NT2/D1 (cell line): ENCODE measurements at regions not wholly inside any gene's neighbourhood (a gene's known extent, or its start where the extent isn't known, plus 50 kb on each side); places are given as distances from the start of the nearest gene placed in this dataset.

Source experiments
- DNase-seq: peaks from one replicate; pipeline ENCODE4 v3.0.0-alpha.2; 2011; ENCODE audit warnings: low read depth, low spot score
- H3K27me3 ChIP-seq: 2 replicates; pipeline ENCODE4 v1.6.0; 2011; ENCODE audit warnings: mild to moderate bottlenecking; ENCODE audit not compliant: insufficient read length, insufficient read depth
- H3K36me3 ChIP-seq: 2 replicates; pipeline ENCODE4 v1.6.1; 2011; ENCODE audit warnings: mild to moderate bottlenecking, low read length, mixed read lengths; ENCODE audit not compliant: insufficient read depth, insufficient read length
- H3K4me1 ChIP-seq: 2 replicates; pipeline ENCODE4 v1.5.1; 2011; ENCODE audit not compliant: insufficient read depth, insufficient read length
- H3K4me3 ChIP-seq: 2 replicates; pipeline ENCODE4 v1.5.1; 2011; ENCODE audit warnings: low read depth; ENCODE audit not compliant: insufficient read length
- H3K9ac ChIP-seq: 2 replicates; pipeline ENCODE4 v1.6.0; 2011; ENCODE audit warnings: low read depth; ENCODE audit not compliant: insufficient read length
- H3K9me3 ChIP-seq: 2 replicates; pipeline ENCODE4 v1.5.1; 2011; ENCODE audit warnings: mild to moderate bottlenecking, low read length; ENCODE audit not compliant: insufficient read depth
- SUZ12 ChIP-seq: IDR thresholded peaks from 2 replicates; pipeline ENCODE4 v1.6.1; 2011; ENCODE audit not compliant: insufficient read length, insufficient read depth; ENCODE audit errors: extremely low read depth
- YY1 ChIP-seq: IDR thresholded peaks from 2 replicates; pipeline ENCODE4 v1.6.1; 2011; ENCODE audit not compliant: insufficient read length, insufficient read depth
- ZNF274 ChIP-seq: IDR thresholded peaks from 2 replicates; pipeline ENCODE4 v1.6.1; 2011; ENCODE audit warnings: mild to moderate bottlenecking, low read depth, low read length

DNA sequence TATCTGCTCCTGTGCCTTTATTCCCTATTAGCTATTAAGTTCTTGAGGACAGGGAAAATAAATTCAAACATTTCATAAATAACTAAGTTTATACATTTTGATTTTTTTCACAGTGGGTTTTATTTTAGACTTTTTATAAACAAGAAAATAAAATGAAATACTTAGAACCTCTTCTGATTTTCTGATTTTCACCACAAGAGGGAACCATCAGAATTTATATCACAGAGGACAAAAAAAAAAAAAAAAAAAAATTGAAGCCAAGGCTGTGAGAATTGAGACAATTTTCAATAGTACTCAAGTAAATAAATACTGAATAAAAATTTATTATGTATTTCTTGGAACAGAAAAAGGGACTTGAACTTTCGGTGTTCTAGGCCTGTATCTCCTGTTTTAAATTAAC, 288.1 kb downstream of the SH3BGRL start:
- no peak for TF ChIP-seq SUZ12
- TF ChIP-seq YY1, result no peak
- no peak for TF ChIP-seq ZNF274
- no peak overlapping the region for H3K9ac ChIP-seq
- no peaks in the 10 kb centered on the region for H3K9me3 ChIP-seq
- H3K4me3 ChIP-seq, result no peak overlapping the region
- no peaks in the 10 kb centered on the region for H3K36me3 ChIP-seq
- peak; percentile 5 for DNase-seq
- no peaks in the 10 kb centered on the region for H3K4me1 ChIP-seq
- H3K27me3 ChIP-seq, result no peaks in the 10 kb centered on the region

DNA sequence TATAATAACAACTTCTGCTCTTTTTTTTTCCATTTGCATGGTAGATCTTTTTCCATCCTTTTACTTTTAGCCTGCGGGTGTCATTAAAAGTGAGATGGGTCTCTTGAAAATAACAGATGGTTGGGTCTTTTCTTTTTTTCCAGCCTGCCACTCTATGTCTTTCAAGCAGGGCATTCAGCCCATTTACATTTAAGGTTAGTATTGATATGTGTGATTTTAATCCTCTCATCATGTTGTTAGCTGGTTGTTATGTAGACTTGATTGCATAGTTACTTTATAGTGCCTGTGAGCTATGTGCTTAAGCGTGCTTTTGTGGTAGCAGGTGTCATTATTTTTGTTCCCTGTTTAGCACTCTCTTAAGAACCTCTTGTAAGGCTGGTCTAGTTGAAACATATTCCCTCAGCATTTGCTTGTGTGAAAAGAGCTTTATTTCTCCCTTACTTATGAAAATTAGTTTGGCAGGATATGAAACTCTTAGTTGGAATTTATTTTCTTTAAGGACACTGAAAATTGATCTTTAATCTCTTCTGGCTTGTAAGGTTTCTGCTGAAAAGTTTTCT, 326.1 kb downstream of the SH3BGRL start:
- no peak overlapping the region for H3K4me3 ChIP-seq
- H3K36me3 ChIP-seq, result no peaks in the 10 kb centered on the region
- TF ChIP-seq YY1 (no peak), ZNF274 (no peak), SUZ12 (no peak)
- no peaks in the 10 kb centered on the region for H3K27me3 ChIP-seq
- no peaks in the 10 kb centered on the region for H3K9me3 ChIP-seq
- no peak for DNase-seq
- H3K4me1 ChIP-seq, result no peaks in the 10 kb centered on the region
- H3K9ac ChIP-seq, result no peak overlapping the region

GRCh38 chrX:81537723-81538122, 335.8 kb downstream of the SH3BGRL start:
- TF ChIP-seq SUZ12, result no peak
- no peak for TF ChIP-seq YY1
- no peak for TF ChIP-seq ZNF274
- H3K27me3 ChIP-seq, result no peaks in the 10 kb centered on the region
- H3K4me1 ChIP-seq, result no peaks in the 10 kb centered on the region
- H3K36me3 ChIP-seq, result no peaks in the 10 kb centered on the region
- DNase-seq, result no peak
- H3K9me3 ChIP-seq, result no peaks in the 10 kb centered on the region; the same call in 1 of the 2 replicates
- no peak overlapping the region for H3K4me3 ChIP-seq
- no peak overlapping the region for H3K9ac ChIP-seq

DNA sequence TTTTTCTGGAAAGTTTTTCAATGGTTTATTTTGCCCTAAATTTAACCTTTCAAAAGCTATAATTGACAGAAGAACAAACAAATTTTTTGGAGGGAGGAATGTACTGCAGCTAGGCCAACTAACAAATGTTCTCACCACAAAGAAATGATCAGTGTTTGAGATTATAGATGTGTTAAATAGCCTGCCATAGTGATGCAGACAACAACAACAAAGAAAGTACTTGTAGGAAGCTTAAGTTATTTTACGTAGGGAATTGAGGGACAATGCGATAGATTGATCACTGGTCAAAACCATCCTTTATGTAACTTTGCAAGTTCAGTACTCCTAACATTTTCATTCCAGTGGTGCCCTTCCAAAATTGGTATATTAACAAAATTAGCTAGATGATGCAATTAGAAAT, 340.4 kb downstream of the SH3BGRL start:
- H3K4me3 ChIP-seq, result no peak overlapping the region
- H3K9me3 ChIP-seq, result peaks cover 12% of the 10 kb centered on the region
- TF ChIP-seq SUZ12, result no peak
- no peak for TF ChIP-seq YY1
- no peak for TF ChIP-seq ZNF274
- H3K4me1 ChIP-seq, result no peaks in the 10 kb centered on the region
- H3K27me3 ChIP-seq, result no peaks in the 10 kb centered on the region
- H3K9ac ChIP-seq, result no peak overlapping the region
- peak; percentile 32 for DNase-seq
- no peaks in the 10 kb centered on the region for H3K36me3 ChIP-seq

DNA sequence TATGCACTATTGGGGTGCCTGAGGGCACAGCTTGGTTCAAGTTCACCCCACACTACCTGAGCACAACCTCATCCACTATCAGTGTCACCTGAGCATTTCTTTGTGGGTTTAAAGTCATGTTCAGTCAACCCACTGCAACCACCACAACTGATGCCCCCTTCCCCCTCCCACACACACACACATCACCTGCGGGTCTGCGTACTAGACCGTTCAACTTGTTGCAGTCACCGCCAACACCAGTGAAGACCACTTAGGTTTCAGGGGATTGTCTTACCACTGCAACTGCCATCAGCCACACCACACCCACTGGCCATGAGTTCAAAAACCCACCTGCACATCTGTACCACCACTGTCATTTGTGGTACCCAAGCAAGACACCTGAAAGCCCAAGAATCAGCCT, 355.0 kb downstream of the SH3BGRL start:
- peaks cover 5% of the 10 kb centered on the region; the same call in 1 of the 2 replicates for H3K9me3 ChIP-seq
- no peak overlapping the region for H3K4me3 ChIP-seq
- no peak for TF ChIP-seq YY1
- TF ChIP-seq ZNF274, result no peak
- no peak for TF ChIP-seq SUZ12
- no peak overlapping the region for H3K9ac ChIP-seq
- no peaks in the 10 kb centered on the region for H3K4me1 ChIP-seq
- no peaks in the 10 kb centered on the region for H3K27me3 ChIP-seq
- DNase-seq, result no peak
- H3K36me3 ChIP-seq, result no peaks in the 10 kb centered on the region

DNA sequence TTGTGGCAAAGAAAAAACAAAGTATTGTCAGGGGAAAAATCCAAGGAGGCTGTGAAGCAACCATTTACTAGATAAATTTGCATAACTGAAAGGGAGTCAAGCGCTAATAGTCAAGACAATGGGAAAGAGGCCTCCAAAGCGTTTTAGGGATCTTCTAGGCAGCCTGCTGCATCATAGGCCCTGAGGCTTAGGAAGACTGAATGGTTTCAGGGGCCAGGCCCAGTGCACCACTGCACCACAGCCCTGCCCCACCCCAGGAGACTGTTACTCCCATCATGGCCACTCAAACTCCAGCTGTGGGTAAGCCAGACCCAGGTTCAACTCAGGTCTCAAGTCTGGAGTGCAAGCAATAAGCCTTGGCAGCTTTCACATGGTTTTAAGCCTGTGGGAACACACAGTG, 362.9 kb downstream of the SH3BGRL start:
- TF ChIP-seq SUZ12, result no peak
- no peak for TF ChIP-seq YY1
- TF ChIP-seq ZNF274, result no peak

GRCh38 chrX:81577028-81577427, 375.1 kb downstream of the SH3BGRL start:
- no peak for DNase-seq
- TF ChIP-seq YY1, result no peak
- no peak for TF ChIP-seq ZNF274
- no peak for TF ChIP-seq SUZ12
- Histone ChIP-seq H3K9me3 (no peaks in the 10 kb centered on the region), H3K36me3 (no peaks in the 10 kb centered on the region), H3K4me3 (no peak overlapping the region), H3K27me3 (no peaks in the 10 kb centered on the region), H3K4me1 (no peaks in the 10 kb centered on the region), H3K9ac (no peak overlapping the region)

More for the DNA sequence above, 362.9 kb downstream of the SH3BGRL start:
- no peak overlapping the region for H3K9ac ChIP-seq
- no peaks in the 10 kb centered on the region for H3K36me3 ChIP-seq
- 0 out of 2 replicates have a peak, but pooled peaks cover 6% of the 10 kb centered on the region for H3K9me3 ChIP-seq
- peaks cover 3% of the 10 kb centered on the region for H3K4me1 ChIP-seq
- no peaks in the 10 kb centered on the region for H3K27me3 ChIP-seq
- no peak overlapping the region for H3K4me3 ChIP-seq
- DNase-seq, result peak; percentile 59

- H3K27me3 ChIP-seq, result no peaks in the 10 kb centered on the region
- no peaks in the 10 kb centered on the region for H3K36me3 ChIP-seq
- no peak for DNase-seq
- no peak overlapping the region for H3K4me3 ChIP-seq
- H3K9ac ChIP-seq, result no peak overlapping the region
- H3K4me1 ChIP-seq, result no peaks in the 10 kb centered on the region
- no peak for TF ChIP-seq SUZ12
- no peak for TF ChIP-seq YY1
- no peak for TF ChIP-seq ZNF274
- H3K9me3 ChIP-seq, result no peaks in the 10 kb centered on the region
Measured at GRCh38 chrX:81586096-81586495, 384.2 kb downstream of the SH3BGRL start.
